KBM-7 (cell line): ENCODE measurements at regions not wholly inside any gene's neighbourhood (a gene's known extent, or its start where the extent isn't known, plus 50 kb on each side); places are given as distances from the start of the nearest gene placed in this dataset.
"Not testable (repeated sequence)": the region's sequence is repeated elsewhere in the genome, so short reads cannot be mapped to it uniquely, and the experiment has no call there.

Experiments
- DNase-seq: peaks from one replicate; pipeline ENCODE4 v3.0.0-alpha.2; 2015
- in situ Hi-C: fragments of 300-500 bp; cut with MboI; formaldehyde crosslinking; loops from 2 replicates; pipeline ENCODE4 v1.14.3; 2020; ENCODE audit warnings: low sequenced_read_pairs, low pct_unique_long_range_greater_than_20kb, mixed read lengths

GRCh38 chr3:51588724-51589123 is 50.2 kb downstream of the RAD54L2 start:
- DNase-seq, result peak; percentile 82
- in situ Hi-C loops, result no loop called here

DNA sequence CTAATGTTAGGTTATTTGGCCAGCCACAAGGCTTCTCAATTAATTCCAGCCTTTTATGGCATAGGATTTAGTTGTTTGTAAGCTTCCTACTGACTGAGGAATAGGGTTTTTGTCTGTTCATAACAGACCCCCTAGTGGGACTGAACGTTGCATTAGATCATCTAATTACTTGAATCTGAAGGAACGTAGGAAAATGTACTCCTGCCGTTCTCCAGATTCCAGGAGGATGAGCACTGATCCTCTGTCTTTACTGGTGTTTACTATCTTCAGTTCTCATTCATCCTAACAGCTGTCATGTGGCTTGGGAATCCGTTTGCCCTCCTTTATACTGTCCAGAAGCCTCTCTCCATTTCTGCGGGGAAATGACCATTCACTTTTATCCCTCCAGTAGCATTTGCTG is 52.7 kb downstream of the RAD54L2 start:
- no peak for DNase-seq
- in situ Hi-C loops, result no loop called here

DNA sequence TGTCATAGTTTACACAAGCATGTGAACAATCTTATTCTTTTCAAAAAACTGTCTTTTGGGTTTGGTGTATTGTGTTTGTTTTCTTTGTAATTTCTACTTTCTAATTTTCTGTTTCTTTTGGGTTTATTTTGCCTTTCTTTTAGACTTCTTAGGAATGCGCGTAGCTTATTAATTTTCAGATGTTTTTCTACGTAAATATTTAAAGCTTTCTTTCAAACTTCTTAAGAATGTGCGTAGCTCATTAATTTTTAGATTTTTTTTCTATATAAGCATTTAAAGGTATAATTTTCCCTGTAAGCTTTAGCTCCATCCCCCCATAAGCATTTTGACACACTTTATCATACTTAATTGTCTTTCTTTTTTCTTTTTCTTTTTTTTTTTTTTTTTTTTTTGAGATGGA is 55.2 kb downstream of the RAD54L2 start:
- in situ Hi-C loops, result no loop called here
- DNase-seq, result no peak

GRCh38 chr3:51599638-51600037 is 61.1 kb downstream of the RAD54L2 start:
- DNase-seq, in situ Hi-C loops: not testable (repeated sequence)

DNA sequence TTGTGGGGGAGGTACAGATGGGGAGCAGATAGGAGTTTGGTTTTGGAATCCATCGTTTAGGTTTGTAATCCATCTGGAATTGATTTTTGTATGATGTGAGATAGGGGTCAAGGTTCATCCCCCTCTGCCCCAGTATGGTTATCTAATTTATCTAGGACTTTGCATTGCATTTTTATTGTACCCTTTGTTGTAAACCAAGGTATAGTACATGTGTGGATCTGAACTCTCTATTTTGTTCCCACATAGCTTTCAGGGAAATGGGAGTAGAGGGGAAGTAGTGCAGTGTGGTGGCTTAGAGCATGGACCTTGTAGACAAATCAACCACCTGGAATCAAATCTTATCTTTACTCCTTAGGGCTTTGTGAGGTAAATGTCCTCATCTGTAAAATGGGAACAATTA is 65.7 kb downstream of the RAD54L2 start:
- DNase-seq, result no peak
- in situ Hi-C loops, result no loop called here

DNA sequence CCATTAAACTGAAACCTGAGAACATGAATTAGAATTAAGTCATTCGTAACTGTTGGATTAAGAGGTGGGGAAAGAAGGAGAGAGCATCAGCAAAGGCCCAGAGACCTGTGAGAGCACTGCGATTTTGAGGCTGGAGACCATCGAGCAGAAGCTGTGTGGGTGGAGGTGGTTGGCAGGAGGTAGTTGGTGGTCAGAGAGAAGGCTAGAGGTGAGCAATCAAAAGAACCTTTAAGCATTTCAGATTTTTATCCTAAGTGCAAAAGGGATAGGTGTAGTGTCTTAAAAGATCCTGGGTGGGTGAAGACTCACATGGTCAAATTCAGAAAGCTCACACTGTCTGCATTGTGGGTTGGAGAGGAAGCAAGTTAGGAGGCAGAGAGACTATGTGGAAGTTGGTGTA is 65.1 kb upstream of the TEX264 start:
- no peak for DNase-seq
- in situ Hi-C loops, result no loop called here

DNA sequence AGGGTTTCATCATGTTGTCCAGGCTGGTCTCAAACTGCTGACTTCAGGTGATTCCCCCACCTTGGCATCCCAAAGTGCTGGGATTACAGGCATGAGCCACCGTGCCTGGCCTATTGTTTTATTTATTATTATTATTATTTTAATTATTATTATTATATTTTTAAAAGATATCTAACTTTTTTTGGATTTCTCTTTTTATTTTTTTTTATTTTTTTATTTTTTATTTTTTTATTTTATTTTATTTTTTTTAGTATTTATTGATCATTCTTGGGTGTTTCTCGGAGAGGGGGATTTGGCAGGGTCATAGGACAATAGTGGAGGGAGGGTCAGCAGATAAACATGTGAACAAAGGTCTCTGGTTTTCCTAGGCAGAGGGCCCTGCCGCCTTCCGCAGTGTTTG is 64.2 kb upstream of the TEX264 start:
- DNase-seq, in situ Hi-C loops: not testable (repeated sequence)

GRCh38 chr3:51607591-51608325 is 63.3 kb upstream of the TEX264 start:
- in situ Hi-C loops, DNase-seq: not testable (repeated sequence)

DNA sequence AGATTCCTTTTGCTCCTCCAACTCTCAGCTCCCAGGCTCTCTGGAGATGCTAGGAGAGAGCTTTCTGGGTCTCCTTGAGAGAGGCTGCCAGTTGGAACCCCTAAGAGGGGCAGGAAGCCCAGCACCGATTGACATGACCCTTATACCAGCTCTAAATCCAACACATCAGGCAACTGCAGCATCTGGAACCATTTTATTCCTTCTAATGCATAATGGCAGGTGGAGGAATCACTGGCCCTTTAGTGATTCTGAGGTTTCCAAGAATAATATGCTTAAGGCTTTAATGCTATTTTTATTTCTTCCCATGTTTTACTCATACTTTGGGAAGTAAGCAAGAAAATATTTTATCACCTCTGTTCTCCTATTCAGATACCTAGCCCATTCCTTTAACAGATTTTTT is 60.3 kb upstream of the TEX264 start:
- in situ Hi-C loops, result no loop called here
- DNase-seq, result no peak

- in situ Hi-C loops, result no loop called here
- no peak for DNase-seq
Observed at GRCh38 chr3:51617597-51617996, 53.5 kb upstream of the TEX264 start.

- in situ Hi-C loops, DNase-seq: not testable (repeated sequence)
Observed at GRCh38 chr3:51618038-51618437, 53.0 kb upstream of the TEX264 start.

DNA sequence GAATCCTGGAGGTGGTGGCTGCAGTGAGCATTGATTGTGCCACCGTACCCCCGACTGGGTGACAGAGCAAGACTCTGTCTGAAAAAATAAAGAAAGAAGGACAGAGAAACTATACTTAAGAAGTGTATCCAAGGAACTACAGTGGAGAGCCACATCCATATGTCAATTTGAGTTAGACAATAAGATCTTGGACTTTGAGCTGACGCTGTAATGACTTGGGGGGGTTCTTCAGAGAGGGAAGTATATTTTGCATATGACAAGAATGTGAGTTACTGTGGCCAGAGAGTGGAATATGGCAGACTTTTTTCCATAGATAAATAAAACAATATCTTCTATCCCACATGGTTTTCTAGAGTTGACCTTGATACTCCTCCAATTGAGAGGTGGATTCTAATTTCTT is 52.6 kb upstream of the TEX264 start:
- no peak for DNase-seq
- in situ Hi-C loops, result no loop called here

DNA sequence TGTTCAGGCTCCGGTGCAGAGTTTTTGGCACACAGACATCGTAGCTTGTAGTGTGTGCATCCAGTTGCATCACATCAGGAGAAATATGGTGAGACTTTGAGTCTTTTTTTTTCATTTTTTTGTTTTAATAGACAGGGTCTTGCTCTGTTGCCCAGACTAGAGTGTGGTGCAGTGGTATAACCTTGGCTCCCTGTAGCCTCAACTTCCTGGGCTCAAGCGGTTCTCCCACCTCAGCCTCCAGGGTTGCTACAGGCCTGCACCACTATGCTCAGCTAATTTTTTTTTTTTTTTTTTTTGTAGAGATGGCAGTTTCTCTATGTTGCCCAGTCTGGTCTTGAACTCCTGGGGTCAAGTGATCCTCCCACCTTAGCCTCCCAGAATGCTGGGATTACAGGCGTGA is 51.1 kb upstream of the TEX264 start:
- in situ Hi-C loops, result no loop called here
- DNase-seq, result no peak

GRCh38 chr3:51620543-51620942 is 50.5 kb upstream of the TEX264 start:
- no peak for DNase-seq
- in situ Hi-C loops, result no loop called here

- in situ Hi-C loops, result no loop called here
- DNase-seq, result no peak
Observed at GRCh38 chr3:51621091-51621892, 49.8 kb upstream of the TEX264 start.
